GM18868 (cell line): ENCODE measurements at regions not wholly inside any gene's neighbourhood (a gene's known extent, or its start where the extent isn't known, plus 50 kb on each side); places are given as distances from the start of the nearest gene placed in this dataset.

Source experiments
- ATAC-seq: cut with Tn5 transposase; IDR thresholded peaks from one replicate; pipeline ENCODE4 v1.9.1; 2021; ENCODE audit warnings: mild to moderate bottlenecking, moderate library complexity; ENCODE audit not compliant: unreplicated experiment

DNA sequence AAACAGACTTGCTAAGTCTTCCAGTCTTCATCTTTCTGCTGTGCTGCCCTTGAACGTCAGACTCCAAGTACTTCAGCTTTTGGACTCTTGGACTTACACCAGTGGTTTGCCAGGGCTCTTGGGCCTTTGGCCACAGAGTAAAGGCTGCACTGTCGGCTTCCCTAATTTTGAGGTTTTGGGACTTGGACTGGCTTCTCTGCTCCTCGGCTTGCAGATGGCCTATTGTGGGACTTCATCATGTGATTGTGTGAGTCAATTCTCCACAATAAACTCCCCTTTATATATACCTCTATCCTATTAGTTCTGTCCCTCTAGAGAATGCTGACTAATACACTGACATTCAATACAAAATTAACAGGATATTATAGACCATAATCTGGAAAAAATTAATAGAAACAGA, 628.1 kb downstream of the PLPP3 start:
- ATAC-seq = no peak

DNA sequence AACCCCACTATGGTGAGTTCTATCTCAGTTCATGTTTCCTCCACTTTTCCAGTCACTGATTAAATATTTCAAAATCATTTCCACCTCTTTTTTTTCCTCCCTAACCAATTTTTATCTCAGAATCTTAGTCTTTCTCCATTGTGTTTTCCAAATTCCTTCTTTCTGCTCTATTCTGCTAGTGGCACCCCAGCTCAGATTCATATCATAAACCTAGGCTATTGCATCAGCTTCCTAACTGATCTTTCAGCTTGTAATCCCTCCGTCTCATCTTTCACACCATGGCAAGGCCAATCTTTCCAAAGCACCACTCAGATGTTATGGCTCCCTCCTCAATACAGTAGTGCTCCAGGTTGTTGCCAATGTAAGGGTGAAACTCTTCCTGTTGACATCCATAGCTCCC, 631.9 kb downstream of the PLPP3 start:
- no peak for ATAC-seq

DNA sequence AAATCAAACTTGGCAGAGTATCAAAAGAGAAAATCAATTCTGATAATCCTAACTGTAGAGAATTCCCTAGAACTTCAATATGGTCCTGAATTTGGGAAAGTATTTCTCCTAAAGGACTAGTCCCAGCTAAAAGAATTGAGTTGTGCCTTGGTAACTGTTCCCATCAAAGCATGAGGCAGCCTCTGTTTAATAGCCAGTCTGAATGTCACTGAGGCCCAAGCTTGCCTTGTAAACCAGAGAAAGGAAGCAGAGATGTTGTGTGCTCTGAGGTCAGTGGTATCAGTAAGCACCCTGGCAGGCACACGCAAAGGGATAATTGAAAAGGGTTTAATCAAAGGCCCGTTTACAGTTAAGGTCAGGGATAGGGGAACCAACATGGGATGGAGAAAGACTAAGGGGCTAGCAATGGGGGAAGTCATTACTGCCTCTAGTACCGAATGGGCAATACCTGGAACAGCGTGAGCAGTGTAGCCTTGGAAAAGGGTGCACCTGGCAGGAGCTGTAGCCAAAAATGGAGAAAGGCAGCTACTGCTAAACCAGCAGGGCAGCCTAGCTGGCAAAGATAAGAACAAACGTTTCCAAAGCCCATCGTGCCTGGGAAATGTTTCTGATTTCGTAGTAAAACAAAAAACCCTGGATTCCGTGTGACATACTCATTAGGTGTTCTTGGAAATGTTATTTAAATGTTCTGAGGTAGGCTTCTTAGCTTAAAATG, 635.5 kb downstream of the PLPP3 start:
- no peak for ATAC-seq

DNA sequence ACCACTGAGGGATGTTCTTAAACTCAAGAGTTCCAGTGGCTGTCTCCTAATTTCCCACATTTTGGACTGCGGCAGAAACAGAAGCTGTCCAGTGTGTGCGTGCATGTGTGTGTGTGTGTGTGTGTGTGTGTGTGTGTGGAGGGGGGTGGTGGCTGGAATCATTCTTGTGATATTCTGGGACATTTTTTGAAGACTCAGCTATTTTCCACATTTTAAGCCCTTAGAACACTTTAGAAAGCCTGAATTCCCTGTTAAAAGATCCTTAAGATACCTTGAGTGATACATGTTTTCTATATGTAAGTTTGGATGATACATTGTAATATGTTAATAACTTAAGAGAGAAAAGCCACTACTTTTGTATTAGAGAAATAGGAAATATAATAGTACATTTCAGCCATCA, 636.4 kb downstream of the PLPP3 start:
- no peak for ATAC-seq

DNA sequence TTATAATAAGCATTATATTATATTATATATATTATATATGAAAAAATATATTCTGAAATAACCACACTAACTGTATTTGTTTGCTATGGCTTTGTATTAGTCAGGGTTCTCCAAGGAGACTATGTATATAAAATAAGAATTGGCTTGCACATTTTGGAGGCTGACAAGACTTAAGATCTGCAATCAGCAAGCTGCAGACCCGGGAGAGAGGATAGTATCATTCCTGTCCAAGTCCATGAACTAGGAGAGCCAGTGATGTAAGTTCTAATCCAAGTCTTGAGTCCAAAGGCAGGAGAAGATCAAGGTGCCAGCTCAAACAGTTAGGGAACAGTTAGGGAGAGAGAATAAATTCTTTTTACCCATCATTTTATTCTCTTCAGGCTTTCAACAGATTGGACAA, 639.5 kb downstream of the PLPP3 start:
- ATAC-seq = no peak

DNA sequence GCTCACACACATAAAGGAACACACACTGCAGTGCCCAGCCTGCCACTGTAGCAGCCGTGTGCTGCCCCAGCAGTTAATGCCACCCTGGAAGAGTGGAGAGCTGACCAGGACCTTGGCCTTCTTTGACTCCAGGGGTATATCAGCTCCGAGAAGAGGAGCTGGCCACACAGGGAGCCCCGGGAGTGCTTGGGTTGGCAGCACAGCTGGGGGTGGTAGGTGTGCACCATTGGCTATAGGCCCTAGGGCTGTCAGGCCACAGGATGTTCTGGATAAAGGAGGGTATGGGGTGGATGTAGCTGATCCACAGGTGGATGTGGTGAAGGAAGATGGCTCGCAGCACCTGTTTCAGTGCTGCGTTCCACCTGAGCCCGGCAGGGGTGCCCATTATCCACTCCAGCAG, 640.5 kb downstream of the PLPP3 start:
- no peak for ATAC-seq

DNA sequence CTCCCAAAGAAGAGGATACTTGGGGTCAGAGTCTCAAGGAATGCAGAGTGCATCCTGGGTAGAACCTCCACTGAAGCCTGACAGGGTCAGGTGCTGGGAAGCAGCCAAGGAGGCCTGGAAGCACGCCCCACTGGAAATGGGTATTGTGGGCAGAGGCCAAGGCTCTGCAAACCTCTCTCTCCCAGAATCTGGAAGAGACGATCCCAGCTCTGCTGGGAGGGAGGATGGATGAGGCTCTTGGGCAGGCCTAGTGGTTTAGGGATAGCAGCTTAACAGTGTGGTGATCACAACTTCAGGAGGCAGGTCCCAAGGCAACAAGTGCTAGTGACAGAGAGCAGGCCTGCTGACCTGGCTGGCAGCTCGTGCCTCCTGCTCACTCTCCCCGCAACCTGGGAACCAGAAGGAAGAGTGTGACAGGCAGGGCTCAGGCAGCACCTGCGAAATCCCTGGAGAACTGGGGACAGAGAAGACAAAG, 641.0 kb downstream of the PLPP3 start:
- ATAC-seq = no peak

DNA sequence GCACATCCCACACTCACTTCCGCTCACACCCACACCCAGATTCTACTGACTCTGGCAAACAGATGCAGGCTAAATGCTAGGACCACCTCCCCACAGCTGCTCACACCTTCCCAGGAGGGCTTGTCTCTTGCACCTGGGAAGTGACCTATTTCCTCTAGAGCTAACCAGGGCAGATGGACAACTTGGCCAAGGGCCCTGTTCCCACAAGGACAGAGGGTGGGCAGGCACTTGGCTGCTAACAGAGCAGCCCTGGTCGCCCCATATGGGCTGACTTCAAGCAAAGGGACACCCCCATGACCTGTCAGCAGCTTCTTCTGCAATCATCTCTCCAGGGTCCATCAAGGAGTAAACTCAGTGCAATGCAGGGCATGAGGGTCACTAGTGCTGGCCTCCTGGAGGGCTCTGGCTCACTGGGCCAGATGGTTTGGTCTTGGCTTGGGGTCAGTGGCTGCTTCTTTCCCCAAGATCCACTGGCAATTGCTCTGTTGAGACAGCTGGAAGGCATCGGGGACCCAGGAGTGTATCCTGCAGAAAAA, 641.5 kb downstream of the PLPP3 start:
- no peak for ATAC-seq

DNA sequence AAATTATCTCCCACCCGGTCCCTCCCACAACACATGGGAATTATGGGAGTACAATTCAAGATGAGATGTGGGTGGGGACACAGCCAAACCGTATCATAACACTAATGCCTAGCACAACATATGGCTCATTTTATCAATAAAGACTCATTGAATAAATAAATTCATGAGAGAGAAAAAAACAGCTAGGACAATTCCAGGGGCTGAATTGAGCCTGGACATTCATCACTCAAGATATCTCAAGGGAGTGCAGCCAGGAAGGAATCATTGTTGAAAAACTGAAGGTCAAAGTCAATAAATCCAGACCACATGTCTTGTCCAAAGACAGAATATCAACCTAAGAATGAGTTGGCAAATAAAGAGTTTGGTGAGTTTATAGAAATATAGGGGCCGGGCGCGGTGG, 644.1 kb downstream of the PLPP3 start:
- ATAC-seq = no peak

DNA sequence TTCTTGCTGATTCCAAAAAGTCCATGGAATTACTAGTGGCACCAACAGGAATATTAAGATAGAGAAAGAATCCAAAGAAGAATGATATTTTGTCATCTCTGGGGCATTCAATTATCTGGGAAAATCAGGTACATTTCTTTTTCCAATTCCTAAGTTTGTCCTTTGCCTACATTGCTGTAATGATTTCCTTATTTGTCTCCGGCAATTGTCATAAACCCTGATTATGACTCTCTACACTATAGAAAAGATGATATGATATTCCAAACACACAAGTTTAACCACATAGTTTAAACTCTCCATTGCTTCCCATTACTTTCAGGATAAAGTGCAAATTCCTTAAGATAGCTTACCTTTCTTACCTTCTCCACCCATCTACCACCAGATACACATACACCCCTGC, 647.0 kb downstream of the PLPP3 start:
- no peak for ATAC-seq

DNA sequence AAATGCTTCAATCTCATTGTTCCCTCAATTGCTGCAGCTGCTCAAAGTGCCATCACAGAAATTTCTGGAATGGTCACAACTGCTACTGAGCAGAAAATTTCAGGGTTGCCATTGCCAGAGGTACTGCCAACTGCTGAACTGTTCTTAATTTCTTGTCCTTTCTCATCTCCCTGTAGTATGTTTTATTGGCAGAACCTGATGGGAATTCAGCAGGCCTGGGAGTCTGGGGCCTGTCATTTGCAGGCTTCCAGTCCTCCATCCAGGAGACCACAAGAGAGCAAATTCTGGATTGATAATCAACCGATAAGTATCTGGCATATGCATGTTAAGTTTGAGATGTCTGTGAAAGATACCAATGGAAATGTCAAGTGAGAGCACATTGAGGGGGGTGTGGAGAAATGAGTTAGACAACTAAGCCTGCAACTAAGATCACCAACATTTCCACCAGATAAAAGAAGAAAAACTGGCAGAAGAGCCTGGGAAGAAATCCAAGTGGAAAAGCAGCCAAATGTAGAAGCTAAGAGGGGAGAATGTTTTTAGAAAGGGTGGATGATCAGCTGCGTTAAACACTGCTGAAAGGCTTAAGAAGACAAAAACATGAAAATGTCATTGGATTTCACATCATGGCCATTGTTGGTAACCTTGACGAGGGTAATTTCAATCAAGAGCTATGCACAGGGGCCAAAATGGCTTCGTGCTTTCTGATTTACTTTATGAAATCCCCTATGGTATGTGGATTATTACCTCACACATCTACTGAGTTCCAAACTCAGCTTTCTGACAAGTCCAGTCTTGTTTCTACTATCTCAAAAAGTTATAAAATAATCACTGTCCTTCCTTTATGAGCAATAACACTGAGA, 648.1 kb downstream of the PLPP3 start:
- ATAC-seq = no peak

DNA sequence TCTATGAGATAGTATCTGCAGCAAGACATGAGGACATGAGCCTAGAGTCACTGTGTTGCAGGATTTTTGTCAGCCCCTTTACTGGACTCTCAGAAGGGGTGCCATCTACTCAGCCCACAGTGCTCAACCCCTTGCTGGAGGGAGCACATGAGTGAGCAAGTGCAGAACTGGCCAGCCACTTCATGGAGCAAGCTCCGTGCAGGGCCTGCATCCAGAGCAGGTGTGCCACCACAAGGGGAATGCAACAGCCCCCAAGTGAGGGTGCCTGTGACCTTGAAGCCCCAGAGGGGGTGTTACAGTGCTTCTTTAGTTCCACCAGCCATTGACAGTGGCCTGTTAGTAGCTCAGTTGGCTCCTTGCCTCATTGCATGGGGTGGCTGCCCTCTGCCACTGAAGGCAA, 649.7 kb downstream of the PLPP3 start:
- no peak for ATAC-seq

DNA sequence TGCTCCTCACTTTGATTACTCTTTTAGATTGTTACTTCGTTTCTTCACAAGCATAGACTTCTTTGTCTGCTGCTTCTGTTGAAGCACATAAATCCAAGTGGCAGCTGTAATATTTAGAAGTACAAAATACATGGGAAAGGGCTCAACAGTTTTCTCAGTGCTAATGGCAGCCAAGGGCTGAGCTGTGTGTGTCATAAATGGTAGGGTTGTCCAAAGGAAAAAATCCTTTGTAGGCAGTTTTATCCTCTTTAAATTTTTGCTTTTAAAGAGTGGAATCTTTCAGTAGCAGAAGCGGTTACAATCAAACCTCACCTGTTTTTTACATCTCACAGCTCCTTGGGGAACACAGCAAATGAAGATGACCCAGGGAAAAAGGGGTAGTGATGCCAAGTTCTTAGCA, 650.8 kb downstream of the PLPP3 start:
- no peak for ATAC-seq

DNA sequence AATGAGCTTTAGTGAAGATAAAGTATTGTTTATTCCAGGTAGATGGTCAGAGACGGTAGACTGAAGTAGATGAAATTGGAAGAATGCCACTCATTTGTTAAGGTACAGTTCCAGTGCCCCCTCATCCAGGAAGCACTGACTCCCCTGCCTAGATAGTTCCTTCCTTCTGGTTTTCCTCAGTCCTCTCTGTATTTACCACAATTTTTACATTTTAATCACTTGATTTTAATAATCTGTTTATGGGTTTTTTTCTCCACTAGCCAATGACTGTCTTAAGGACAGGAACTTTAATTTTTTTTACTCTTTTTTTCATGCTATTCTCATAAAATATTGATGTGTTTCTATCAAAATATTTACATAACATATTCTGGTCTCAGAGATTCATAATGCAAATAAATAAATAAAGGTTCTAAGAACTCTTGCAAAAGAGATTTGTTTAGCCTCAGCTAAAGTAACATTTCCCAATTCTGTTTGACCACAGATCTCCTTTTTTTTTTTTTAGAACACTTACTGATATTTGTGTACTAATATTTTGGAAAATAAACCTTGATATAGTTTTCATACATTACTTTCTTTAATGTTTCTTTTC, 651.6 kb downstream of the PLPP3 start:
- no peak for ATAC-seq

DNA sequence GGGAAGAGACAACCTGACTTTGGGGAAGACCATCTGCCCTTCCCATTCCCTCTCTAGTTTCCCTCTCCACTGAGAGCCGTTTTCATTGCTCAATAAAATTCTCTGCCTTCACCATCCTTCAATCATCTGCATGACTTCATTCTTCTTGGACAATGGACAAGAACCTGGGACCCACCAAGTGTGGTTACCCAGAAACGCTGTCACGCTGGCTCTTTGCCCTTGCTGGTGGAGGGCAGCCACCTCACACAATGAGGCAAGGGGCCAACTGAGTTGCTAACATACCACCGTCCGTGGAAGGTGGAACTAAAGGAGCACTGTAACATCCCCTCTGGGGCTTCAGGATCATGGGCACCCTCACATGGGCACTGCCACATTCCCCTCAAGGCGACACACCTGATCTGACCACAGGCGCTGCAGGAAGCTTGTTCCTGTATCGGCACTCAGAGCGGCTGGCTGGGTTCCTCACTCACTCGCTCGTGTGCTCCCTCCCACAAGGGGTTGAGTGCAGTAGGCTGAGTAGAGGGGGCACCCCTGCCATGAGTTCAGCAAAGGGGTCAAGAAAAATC, 652.4 kb downstream of the PLPP3 start:
- ATAC-seq = no peak

DNA sequence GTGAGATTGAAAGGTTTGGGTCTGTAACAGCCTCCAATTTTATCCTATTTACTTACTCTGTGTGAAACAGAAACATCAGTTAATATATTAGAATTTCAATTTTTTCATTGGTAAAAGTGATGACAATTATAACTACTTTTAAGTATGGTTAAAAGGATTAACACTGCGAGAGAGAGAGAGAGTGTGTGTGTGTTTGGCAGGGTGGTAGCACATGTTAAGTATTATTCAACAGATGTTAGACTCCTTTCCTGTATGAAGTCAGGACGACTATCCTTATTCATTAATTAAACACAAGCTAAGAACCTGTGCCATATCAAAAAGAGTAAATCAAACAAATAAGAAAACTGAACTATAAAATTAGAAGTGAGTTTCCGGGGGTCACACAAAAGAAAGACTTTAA, 662.5 kb downstream of the PLPP3 start:
- no peak for ATAC-seq

DNA sequence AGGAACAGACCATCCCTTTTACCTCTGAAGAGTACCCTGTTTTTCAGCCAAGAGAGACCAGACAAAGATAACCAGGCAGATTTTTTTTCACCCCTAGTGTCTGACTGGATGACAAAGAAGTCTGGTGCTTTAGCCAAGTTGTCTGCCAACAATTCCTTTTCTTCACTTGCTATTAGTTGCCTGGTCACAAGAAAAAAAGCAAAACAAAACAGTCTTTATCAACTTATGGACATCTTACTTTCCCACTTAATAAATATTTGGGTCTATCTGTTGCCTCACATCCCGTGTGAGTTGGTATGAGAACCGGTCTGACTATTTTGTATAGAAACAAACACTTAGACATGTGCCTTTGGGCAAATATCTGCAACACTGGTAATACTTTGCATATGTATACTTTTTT, 662.9 kb downstream of the PLPP3 start:
- no peak for ATAC-seq

DNA sequence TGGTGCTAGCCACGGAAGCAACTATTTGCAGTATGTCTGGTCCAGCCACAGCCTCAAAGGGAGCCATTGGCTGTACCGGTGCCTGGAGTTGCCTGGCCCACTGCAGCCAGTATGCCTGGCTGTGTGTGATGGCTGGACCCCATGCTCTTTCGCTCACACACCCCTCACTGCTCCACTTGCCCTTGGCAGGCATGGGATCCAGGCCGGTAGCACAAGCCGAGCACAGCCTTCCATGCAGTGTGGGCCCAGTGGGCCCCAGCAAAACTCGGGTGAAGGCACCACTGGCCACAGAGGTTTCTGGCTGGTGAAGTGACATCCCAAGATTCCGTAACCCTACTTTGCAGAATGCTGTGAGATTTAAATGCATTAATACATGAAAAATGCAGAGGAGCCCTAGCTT, 665.8 kb downstream of the PLPP3 start:
- no peak for ATAC-seq

DNA sequence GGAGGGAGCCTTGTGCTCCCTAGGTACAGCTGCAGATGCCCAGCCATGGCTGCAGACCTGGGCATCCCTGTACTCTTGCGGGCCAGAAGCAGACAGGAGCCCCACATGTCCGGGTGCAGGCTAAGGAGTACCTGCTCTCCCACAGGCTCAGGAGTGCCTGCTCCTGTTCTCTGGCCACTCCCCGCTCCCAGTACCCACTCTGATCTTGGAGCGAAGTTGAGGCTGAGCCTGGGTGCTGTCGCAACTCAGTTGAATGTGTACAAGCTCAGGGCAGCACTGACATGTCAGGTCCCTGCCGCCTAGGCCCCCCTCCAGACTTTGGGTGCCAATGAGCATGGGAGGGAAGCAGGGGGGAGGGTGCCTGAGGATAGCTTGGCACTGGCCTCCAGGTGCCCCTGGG, 666.9 kb downstream of the PLPP3 start:
- no peak for ATAC-seq

DNA sequence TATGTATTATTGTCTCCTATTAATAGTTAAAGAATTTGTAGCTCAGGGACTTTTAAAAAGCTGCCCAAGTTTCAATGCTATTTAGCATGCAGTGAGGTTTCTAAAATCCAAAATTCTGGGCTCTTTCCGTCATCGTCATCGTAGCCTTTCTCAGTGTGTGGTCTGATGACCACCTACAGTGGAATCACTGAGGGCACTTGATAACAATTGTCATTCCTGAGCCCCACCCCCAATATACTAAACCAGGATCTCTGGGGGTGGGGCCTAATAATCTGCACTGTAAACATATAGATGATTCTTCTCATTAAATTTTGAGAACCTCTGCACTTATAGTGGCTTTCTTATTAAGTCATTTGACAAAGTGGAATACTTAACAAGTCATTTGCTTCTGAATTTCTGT, 674.8 kb downstream of the PLPP3 start:
- no peak for ATAC-seq

DNA sequence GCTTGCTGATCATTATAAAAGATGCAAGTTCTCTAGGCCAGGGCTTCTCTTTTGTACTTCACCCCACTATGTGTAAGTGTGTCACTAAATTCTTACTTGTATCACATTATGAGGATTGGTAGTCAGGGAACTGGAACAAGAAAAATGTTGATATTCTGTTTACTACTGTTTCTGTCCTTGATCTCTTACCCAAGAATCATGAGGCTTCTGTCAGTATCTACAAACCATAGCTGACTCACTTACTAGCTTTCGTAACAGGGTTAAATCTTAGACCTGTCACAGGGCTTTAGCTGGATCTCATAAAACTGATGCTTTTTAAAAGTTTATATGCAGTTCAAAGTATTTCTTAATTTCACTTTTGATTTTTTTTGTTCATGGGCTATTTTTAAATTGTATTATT, 681.2 kb downstream of the PLPP3 start:
- ATAC-seq = no peak
